Astrocyte (in vitro differentiated cells and primary cell): ENCODE measurements at regions not wholly inside any gene's neighbourhood (a gene's known extent, or its start where the extent isn't known, plus 50 kb on each side); places are given as distances from the start of the nearest gene placed in this dataset.

Experiments
- DNase-seq: peaks from one replicate; pipeline ENCODE4 v3.0.0-alpha.2; 2010; ENCODE audit warnings: low read depth
- FAIRE-seq: peaks from 2 replicates; lab custom pipeline; 2011; peaks lifted over from hg19 to GRCh38; lab: Jason Lieb, UNC
- H2AFZ ChIP-seq: 2 replicates; pipeline ENCODE4 v1.6.0; 2012; ENCODE audit warnings: low read depth, low read length, inconsistent platforms
- H3K27ac ChIP-seq: 2 replicates; pipeline ENCODE4 v1.5.1; 2011; ENCODE audit warnings: low read depth, low read length, inconsistent platforms
- H3K27me3 ChIP-seq: 2 replicates; pipeline ENCODE4 v1.6.0; 2011; ENCODE audit warnings: low read length, inconsistent platforms; ENCODE audit not compliant: insufficient read depth
- H3K36me3 ChIP-seq: 2 replicates; pipeline ENCODE4 v1.5.1; 2011; ENCODE audit warnings: low read length, inconsistent platforms; ENCODE audit not compliant: insufficient read depth
- H3K4me1 ChIP-seq: 2 replicates; pipeline ENCODE4 v1.5.1; 2011; ENCODE audit warnings: low read length, inconsistent platforms; ENCODE audit not compliant: insufficient read depth
- H3K4me2 ChIP-seq: 2 replicates; pipeline ENCODE4 v1.6.0; 2012; ENCODE audit warnings: low read length, inconsistent platforms
- H3K4me3 ChIP-seq: 2 replicates; pipeline ENCODE4 v1.5.1; 2011; ENCODE audit warnings: low read depth, mild to moderate bottlenecking, low read length, inconsistent platforms; ENCODE audit not compliant: insufficient read depth
- H3K79me2 ChIP-seq: 2 replicates; pipeline ENCODE4 v1.6.0; 2012; ENCODE audit warnings: mild to moderate bottlenecking, low read length, inconsistent platforms; ENCODE audit not compliant: insufficient read depth
- H3K9ac ChIP-seq: 2 replicates; pipeline ENCODE4 v1.6.0; 2012; ENCODE audit warnings: mild to moderate bottlenecking, low read length, inconsistent platforms
- H3K9me3 ChIP-seq: 2 replicates; pipeline ENCODE4 v1.5.1; 2012; ENCODE audit warnings: low read depth, mild to moderate bottlenecking, low read length, inconsistent platforms; ENCODE audit not compliant: insufficient read depth
- H4K20me1 ChIP-seq: 2 replicates; pipeline ENCODE4 v1.6.0; 2012; ENCODE audit warnings: low read length, inconsistent platforms; ENCODE audit not compliant: insufficient read depth
- H3K27ac Mint-ChIP-seq: one replicate; pipeline ENCODE4 v1.8.0; 2021; ENCODE audit warnings: mild to moderate bottlenecking, mixed read lengths; ENCODE audit not compliant: unreplicated experiment
- H3K27me3 Mint-ChIP-seq: one replicate; pipeline ENCODE4 v1.8.0; 2021; ENCODE audit warnings: low read depth, mixed read lengths; ENCODE audit not compliant: unreplicated experiment
- H3K36me3 Mint-ChIP-seq: one replicate; pipeline ENCODE4 v1.8.0; 2021; ENCODE audit warnings: low read depth, mixed read lengths; ENCODE audit not compliant: unreplicated experiment
- H3K4me1 Mint-ChIP-seq: one replicate; pipeline ENCODE4 v1.8.0; 2021; ENCODE audit warnings: low read depth, mixed read lengths; ENCODE audit not compliant: unreplicated experiment
- H3K4me3 Mint-ChIP-seq: one replicate; pipeline ENCODE4 v1.8.0; 2021; ENCODE audit warnings: mild to moderate bottlenecking, moderate library complexity, mixed read lengths; ENCODE audit not compliant: unreplicated experiment
- H3K9me3 Mint-ChIP-seq: one replicate; pipeline ENCODE4 v1.8.0; 2021; ENCODE audit warnings: mild to moderate bottlenecking, mixed read lengths; ENCODE audit not compliant: unreplicated experiment
- EZH2 ChIP-seq: IDR thresholded peaks from 2 replicates; pipeline ENCODE4 v1.6.1; 2012; ENCODE audit warnings: mild to moderate bottlenecking, low read length, inconsistent platforms; ENCODE audit not compliant: insufficient read depth
- TF ChIP-seq, protein P1 (sequence below): IDR thresholded peaks from 2 replicates; pipeline ENCODE4 v1.5.1; 2011; ENCODE audit warnings: low read depth, mild to moderate bottlenecking, inconsistent platforms, low read length, moderate library complexity; ENCODE audit not compliant: insufficient read depth

DNA sequence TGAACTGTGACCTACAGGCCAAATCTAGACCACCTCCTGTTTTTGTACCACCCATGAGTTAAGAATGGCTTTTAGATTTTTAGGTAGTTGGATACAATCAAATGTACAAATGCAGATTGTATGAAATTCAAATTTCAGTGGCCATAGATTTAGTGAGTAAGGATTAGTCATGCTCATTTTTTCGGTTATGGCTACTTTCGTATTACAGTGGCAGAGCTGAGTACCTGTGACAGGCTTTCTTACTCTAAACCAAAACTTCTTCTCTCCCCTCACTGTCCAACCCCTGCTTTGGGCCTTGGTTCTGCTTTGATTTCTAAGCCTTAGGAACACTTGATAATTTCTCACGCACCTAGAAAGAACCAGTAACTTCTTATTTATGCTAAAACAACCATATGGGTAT lies 82.1 kb downstream of the CDC42EP3 start:
- Histone ChIP-seq H3K4me2 (peak overlapping the region; percentile 61), H3K4me3 (no peak overlapping the region), H3K79me2 (no peaks in the 10 kb centered on the region), H3K27ac (peak overlapping the region; percentile 55), H4K20me1 (no peaks in the 10 kb centered on the region), H3K4me1 (peaks cover 64% of the 10 kb centered on the region), H3K9me3 (no peaks in the 10 kb centered on the region), H3K9ac (peak overlapping the region; percentile 19), H2AFZ (no peak overlapping the region), H3K36me3 (no peaks in the 10 kb centered on the region), H3K27me3 (no peaks in the 10 kb centered on the region)
- Mint-ChIP-seq H3K4me3 (no peak overlapping the region), H3K9me3 (peaks cover 3% of the 10 kb centered on the region), H3K36me3 (no peaks in the 10 kb centered on the region), H3K27me3 (no peaks in the 10 kb centered on the region), H3K4me1 (peaks cover 63% of the 10 kb centered on the region), H3K27ac (no peak overlapping the region)
- TF ChIP-seq, protein P1, sequence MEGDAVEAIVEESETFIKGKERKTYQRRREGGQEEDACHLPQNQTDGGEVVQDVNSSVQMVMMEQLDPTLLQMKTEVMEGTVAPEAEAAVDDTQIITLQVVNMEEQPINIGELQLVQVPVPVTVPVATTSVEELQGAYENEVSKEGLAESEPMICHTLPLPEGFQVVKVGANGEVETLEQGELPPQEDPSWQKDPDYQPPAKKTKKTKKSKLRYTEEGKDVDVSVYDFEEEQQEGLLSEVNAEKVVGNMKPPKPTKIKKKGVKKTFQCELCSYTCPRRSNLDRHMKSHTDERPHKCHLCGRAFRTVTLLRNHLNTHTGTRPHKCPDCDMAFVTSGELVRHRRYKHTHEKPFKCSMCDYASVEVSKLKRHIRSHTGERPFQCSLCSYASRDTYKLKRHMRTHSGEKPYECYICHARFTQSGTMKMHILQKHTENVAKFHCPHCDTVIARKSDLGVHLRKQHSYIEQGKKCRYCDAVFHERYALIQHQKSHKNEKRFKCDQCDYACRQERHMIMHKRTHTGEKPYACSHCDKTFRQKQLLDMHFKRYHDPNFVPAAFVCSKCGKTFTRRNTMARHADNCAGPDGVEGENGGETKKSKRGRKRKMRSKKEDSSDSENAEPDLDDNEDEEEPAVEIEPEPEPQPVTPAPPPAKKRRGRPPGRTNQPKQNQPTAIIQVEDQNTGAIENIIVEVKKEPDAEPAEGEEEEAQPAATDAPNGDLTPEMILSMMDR: no peak
- no peak for TF ChIP-seq EZH2
- FAIRE-seq (peak; percentile 5), DNase-seq (peak; percentile 49)

DNA sequence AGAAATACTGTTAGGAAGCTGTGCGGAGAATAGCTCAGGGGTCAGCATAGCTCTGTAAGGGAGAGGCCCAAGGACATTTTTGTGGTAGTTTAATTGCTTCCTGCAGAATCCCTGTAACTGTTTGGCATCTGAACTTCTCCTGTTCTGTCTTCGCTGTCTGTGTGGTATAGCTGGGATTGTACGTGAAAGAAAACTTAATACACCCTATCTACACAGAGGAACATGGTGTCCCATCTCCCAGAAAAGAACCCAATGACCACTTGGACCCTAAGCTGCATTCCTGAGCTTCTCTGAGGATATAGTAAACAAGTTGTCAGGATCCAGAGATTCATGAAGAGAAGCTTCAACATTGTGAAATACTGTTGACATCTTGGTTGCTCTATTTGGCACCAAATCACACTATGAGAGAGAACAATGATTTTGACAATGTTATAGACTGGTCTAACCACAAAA lies 81.3 kb downstream of the CDC42EP3 start:
- FAIRE-seq (peak; percentile 29), DNase-seq (peak; percentile 87)
- Mint-ChIP-seq H3K4me1 (peaks cover 54% of the 10 kb centered on the region), H3K27ac (peak overlapping the region; percentile 67), H3K9me3 (peaks cover 10% of the 10 kb centered on the region), H3K4me3 (peak overlapping the region; percentile 16), H3K36me3 (no peaks in the 10 kb centered on the region), H3K27me3 (no peaks in the 10 kb centered on the region)
- H3K79me2 ChIP-seq: no peaks in the 10 kb centered on the region
- peaks cover 55% of the 10 kb centered on the region for H3K4me1 ChIP-seq
- no peak overlapping the region for H3K4me3 ChIP-seq
- no peaks in the 10 kb centered on the region for H3K27me3 ChIP-seq
- H3K9me3 ChIP-seq: no peaks in the 10 kb centered on the region
- H2AFZ ChIP-seq: no peak overlapping the region
- H3K36me3 ChIP-seq: no peaks in the 10 kb centered on the region
- H3K9ac ChIP-seq: no peak overlapping the region
- no peaks in the 10 kb centered on the region for H4K20me1 ChIP-seq
- TF ChIP-seq EZH2: no peak
- TF ChIP-seq, protein P1: no peak
- peak overlapping the region; percentile 37 for H3K4me2 ChIP-seq
- H3K27ac ChIP-seq: peak overlapping the region; percentile 2
